ENCODE measurements at regions not wholly inside any gene's neighbourhood (a gene's known extent, or its start where the extent isn't known, plus 50 kb on each side); places are given as distances from the start of the nearest gene placed in this dataset.
"Not testable (repeated sequence)": the region's sequence is repeated elsewhere in the genome, so short reads cannot be mapped to it uniquely, and the experiment has no call there.

GRCh38 chr6:56904068-56904467, 50.8 kb upstream of the BEND6 start:
- DNase-seq, result no peak

GRCh38 chr6:56902641-56903464, 52.1 kb upstream of the BEND6 start:
- peak; percentile 51 for DNase-seq

GRCh38 chr6:56900784-56901183, 54.1 kb upstream of the BEND6 start:
- DNase-seq, result no peak

GRCh38 chr6:56899753-56900152, 55.2 kb upstream of the BEND6 start:
- DNase-seq, result no peak

- no peak for DNase-seq
Measured at GRCh38 chr6:56899311-56899710, 55.6 kb upstream of the BEND6 start.

GRCh38 chr6:56897789-56898529, 56.9 kb upstream of the BEND6 start:
- DNase-seq, result no peak

GRCh38 chr6:56891754-56892153, 63.2 kb upstream of the BEND6 start:
- DNase-seq, result no peak

- peak; percentile 24 for DNase-seq
Measured at GRCh38 chr6:56890683-56891429, 64.1 kb upstream of the BEND6 start.

- no peak for DNase-seq
Measured at GRCh38 chr6:56890066-56890465, 64.8 kb upstream of the BEND6 start.

- no peak for DNase-seq
Measured at GRCh38 chr6:56889492-56889891, 65.4 kb upstream of the BEND6 start.

- DNase-seq, result no peak
Measured at GRCh38 chr6:56888687-56889086, 66.2 kb upstream of the BEND6 start.

GRCh38 chr6:56887086-56887485, 67.8 kb upstream of the BEND6 start:
- DNase-seq, result no peak

GRCh38 chr6:56877922-56878321, 77.0 kb upstream of the BEND6 start:
- DNase-seq, result no peak

GRCh38 chr6:56875961-56876360, 78.9 kb upstream of the BEND6 start:
- DNase-seq, result no peak

GRCh38 chr6:56875523-56875922, 79.4 kb upstream of the BEND6 start:
- no peak for DNase-seq

- no peak for DNase-seq
Measured at GRCh38 chr6:56874328-56874727, 80.6 kb upstream of the BEND6 start.

GRCh38 chr6:56870053-56870452, 84.9 kb upstream of the BEND6 start:
- not testable (repeated sequence) for DNase-seq

GRCh38 chr6:56869346-56869745, 85.6 kb upstream of the BEND6 start:
- DNase-seq, result no peak

GRCh38 chr6:56868687-56869086, 86.2 kb upstream of the BEND6 start:
- no peak for DNase-seq

GRCh38 chr6:56866917-56867522, 87.9 kb upstream of the BEND6 start:
- DNase-seq, result no peak

GRCh38 chr6:56865081-56865875, 89.6 kb upstream of the BEND6 start:
- no peak for DNase-seq

- DNase-seq, result no peak
Measured at GRCh38 chr6:56864171-56864616, 90.7 kb upstream of the BEND6 start.
